ENCODE measurements at regions not wholly inside any gene's neighbourhood (a gene's known extent, or its start where the extent isn't known, plus 50 kb on each side); places are given as distances from the start of the nearest gene placed in this dataset.

GRCh38 chrX:113935518-113935917, 648.4 kb upstream of the HTR2C start:
- no peaks in the 10 kb centered on the region for H3K27me3 ChIP-seq
- H3K4me3 ChIP-seq = no peak overlapping the region
- TF ChIP-seq CTCF (IDR thresholded peaks at IDR 0.05) = no peak
- no peaks in the 10 kb centered on the region for H3K36me3 ChIP-seq
- H3K9me3 ChIP-seq = no peaks in the 10 kb centered on the region
- H3K27ac ChIP-seq = no peak overlapping the region
- no peak for DNase-seq
- H3K4me1 ChIP-seq = no peaks in the 10 kb centered on the region
- intact Hi-C loops (cut with DNase I; ENCODE audit: low total_unique reads) = no loop called here

- no peaks in the 10 kb centered on the region for H3K27me3 ChIP-seq
These were observed 650.0 kb upstream of the HTR2C start for GRCh38 chrX:113933931-113934330.

GRCh38 chrX:113929004-113929403, 654.9 kb upstream of the HTR2C start:
- TF ChIP-seq CTCF (IDR thresholded peaks at IDR 0.05) = peak in 1 of 2 experiments; percentile 10

More at GRCh38 chrX:113933931-113934330, 650.0 kb upstream of the HTR2C start:
- Histone ChIP-seq H3K4me3 (no peak overlapping the region), H3K4me1 (no peaks in the 10 kb centered on the region), H3K9me3 (peaks cover 0 to 3% (median 0%) of the 10 kb centered on the region in 3 donors), H3K27ac (no peak overlapping the region), H3K36me3 (no peaks in the 10 kb centered on the region)
- DNase-seq = no peak
- no peak for TF ChIP-seq CTCF (IDR thresholded peaks at IDR 0.05)
- intact Hi-C loops (cut with DNase I; ENCODE audit: low total_unique reads) = no loop called here

DNA sequence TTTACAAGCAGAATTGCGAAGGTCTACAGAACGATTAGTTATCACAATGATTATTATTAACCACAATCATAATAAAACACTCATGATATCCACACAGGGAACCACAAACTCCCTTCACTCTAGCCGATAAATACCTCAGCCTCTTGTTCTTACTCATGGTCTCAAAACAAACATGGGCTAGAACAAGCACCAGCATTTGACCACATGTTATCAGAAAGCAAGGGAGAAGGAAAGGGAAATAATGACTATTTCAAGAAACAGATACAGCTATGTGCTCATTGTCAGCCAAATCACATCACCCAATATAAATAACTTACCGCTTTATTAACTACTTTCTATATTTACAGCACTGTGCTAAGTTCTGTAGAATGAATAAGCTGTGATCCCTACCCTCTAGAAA, 663.2 kb upstream of the HTR2C start:
- TF ChIP-seq CTCF (IDR thresholded peaks at IDR 0.05) = no peak
- H3K9me3 ChIP-seq = no peaks in the 10 kb centered on the region
- intact Hi-C loops (cut with DNase I; ENCODE audit: low total_unique reads) = no loop called here

More at GRCh38 chrX:113929004-113929403, 654.9 kb upstream of the HTR2C start:
- Histone ChIP-seq H3K4me1 (no peaks in the 10 kb centered on the region), H3K9me3 (peaks cover 0 to 5% (median 5%) of the 10 kb centered on the region in 3 donors), H3K4me3 (no peak overlapping the region), H3K36me3 (no peaks in the 10 kb centered on the region), H3K27ac (no peak overlapping the region), H3K27me3 (no peaks in the 10 kb centered on the region)
- intact Hi-C loops (cut with DNase I; ENCODE audit: low total_unique reads) = loop anchor here (5.0 kb wide), 1 partner anchor 143 kb away; no protein-coding TSS in a partner anchor
- DNase-seq = no peak

DNA sequence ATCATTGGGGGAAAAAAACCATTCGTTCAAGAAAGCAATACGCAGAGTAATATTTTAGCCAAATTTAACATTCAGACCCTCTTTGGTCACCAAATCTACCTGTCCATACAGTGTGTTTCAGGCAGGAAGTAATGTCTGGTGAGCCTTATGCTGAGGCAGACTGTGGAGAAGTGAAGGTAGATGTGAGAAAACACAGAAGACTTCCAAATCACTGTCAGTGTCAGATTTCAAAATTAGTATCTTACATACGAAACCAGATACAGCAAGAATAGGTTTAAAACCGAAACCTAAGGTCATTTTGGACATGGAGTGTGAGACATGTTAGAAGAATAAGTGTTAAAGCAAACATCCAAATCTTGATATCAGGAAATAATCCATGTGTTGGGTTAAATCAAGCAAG, 664.5 kb upstream of the HTR2C start:
- Histone ChIP-seq H3K27me3 (no peaks in the 10 kb centered on the region), H3K4me3 (no peak overlapping the region), H3K36me3 (no peaks in the 10 kb centered on the region), H3K27ac (no peak overlapping the region), H3K9me3 (no peaks in the 10 kb centered on the region), H3K4me1 (no peaks in the 10 kb centered on the region)
- no peak for TF ChIP-seq CTCF (IDR thresholded peaks at IDR 0.05)
- no peak for DNase-seq
- intact Hi-C loops (cut with DNase I; ENCODE audit: low total_unique reads) = no loop called here

More for the DNA sequence above, 663.2 kb upstream of the HTR2C start:
- no peaks in the 10 kb centered on the region for H3K4me1 ChIP-seq
- DNase-seq = no peak
- no peaks in the 10 kb centered on the region for H3K36me3 ChIP-seq
- H3K27ac ChIP-seq = no peak overlapping the region
- H3K27me3 ChIP-seq = no peaks in the 10 kb centered on the region
- no peak overlapping the region for H3K4me3 ChIP-seq

DNA sequence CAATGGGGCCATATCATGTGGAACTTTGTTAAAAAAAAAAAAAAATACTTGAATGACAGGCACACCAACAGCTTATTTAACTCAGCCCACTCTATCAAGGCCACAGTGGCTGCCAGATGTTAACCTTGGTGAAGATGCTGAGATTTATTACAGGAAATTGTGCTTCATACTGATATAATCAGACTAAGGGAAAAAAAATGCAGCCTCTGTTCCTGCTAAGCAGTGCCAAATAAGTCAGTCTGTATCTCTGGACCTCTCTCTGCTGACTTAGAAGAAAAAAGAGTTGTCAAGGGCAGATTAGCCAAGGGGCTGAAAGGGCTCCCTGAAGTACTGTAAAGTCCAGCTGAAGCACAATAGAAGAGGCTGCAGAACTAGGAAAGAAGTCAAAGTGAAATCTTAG, 677.7 kb upstream of the HTR2C start:
- TF ChIP-seq CTCF (IDR thresholded peaks at IDR 0.05) = no peak
- intact Hi-C loops (cut with DNase I; ENCODE audit: low total_unique reads) = no loop called here
- Histone ChIP-seq H3K4me3 (no peak overlapping the region), H3K27me3 (no peaks in the 10 kb centered on the region), H3K36me3 (no peaks in the 10 kb centered on the region), H3K9me3 (no peaks in the 10 kb centered on the region), H3K27ac (no peak overlapping the region), H3K4me1 (no peaks in the 10 kb centered on the region)
- DNase-seq = no peak

Data from tibial artery (tissue), 4 donors.